ENCODE measurements at regions not wholly inside any gene's neighbourhood (a gene's known extent, or its start where the extent isn't known, plus 50 kb on each side); places are given as distances from the start of the nearest gene placed in this dataset.

DNA sequence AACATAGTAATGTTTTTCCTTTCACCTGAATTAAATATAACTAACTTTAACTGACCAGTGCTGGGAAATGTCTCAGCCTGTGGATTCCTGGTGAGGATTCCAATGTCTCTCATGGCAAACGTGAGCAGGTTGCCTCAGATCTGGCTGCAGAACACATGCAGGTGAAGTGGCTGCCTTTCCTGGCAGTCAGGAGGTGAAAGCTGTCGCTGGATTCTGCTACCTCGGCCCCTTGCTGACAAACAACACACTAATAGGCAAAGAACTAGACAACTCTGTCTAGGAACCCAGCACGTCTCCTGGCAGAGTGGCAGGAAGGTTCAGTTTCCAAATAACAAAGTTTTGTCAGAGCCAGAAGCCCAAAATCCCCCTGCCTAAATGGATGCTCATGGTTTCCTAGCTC lies 400.8 kb upstream of the PPP2R3A start:
- Histone ChIP-seq H3K27ac (ENCODE audit: low read depth in 1 of 2, low read length in 2 of 2) (no peak overlapping the region), H3K4me3 (ENCODE audit: low read length in 2 of 2) (no peak overlapping the region), H3K27me3 (ENCODE audit: control insufficient read depth in 1 of 2, insufficient read depth in 2 of 2, low read length in 1 of 2) (peaks cover 0 to 4% of the 10 kb centered on the region in 2 donors), H3K9me3 (ENCODE audit: control insufficient read depth, low read length) (no peaks in the 10 kb centered on the region), H3K36me3 (ENCODE audit: control insufficient read depth in 1 of 2, insufficient read depth in 2 of 2, low read length in 1 of 2) (no peaks in the 10 kb centered on the region), H3K4me1 (ENCODE audit: control insufficient read depth in 1 of 2, insufficient read depth in 2 of 2, low read length in 2 of 2) (no peaks in the 10 kb centered on the region)
- intact Hi-C loops (cut with DNase I): no loop called here
- no peak for DNase-seq
- no peak for ATAC-seq (ENCODE audit: low FRiP score)
- WGBS, 2 donors: 66 to 67% methylated on average over 4 of the region's 4 CpGs

DNA sequence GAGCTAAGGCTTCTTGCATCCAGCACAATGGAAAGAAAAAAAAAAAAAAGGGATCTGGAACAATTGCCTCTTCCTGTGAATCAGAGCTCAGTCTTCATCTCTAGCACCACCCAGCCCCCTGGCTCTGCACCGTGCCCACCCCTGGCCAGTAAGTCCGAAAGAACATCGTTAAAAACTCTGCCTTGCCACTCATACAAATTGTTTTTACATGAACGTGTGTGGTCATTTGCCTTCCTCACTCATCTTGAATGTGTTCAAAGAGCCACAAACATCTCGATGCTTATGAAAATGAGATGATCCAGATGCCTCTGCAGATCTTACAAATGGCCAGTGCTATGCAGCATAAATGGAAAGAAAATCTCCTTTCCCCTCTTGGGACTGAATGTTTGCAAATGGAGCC lies 400.0 kb upstream of the PPP2R3A start:
- intact Hi-C loops (cut with DNase I): no loop called here
- H3K4me3 ChIP-seq (ENCODE audit: low read length in 2 of 2): no peak overlapping the region
- no peaks in the 10 kb centered on the region for H3K4me1 ChIP-seq (ENCODE audit: control insufficient read depth in 1 of 2, insufficient read depth in 2 of 2, low read length in 2 of 2)
- H3K9me3 ChIP-seq (ENCODE audit: control insufficient read depth, low read length): no peaks in the 10 kb centered on the region
- no peak overlapping the region for H3K27ac ChIP-seq (ENCODE audit: low read depth in 1 of 2, low read length in 2 of 2)
- peaks cover 0 to 4% of the 10 kb centered on the region in 2 donors for H3K27me3 ChIP-seq (ENCODE audit: control insufficient read depth in 1 of 2, insufficient read depth in 2 of 2, low read length in 1 of 2)
- 60 to 61% methylated on average over 5 of the region's 5 CpGs for WGBS, 2 donors
- no peak for ATAC-seq (ENCODE audit: low FRiP score)
- H3K36me3 ChIP-seq (ENCODE audit: control insufficient read depth in 1 of 2, insufficient read depth in 2 of 2, low read length in 1 of 2): no peaks in the 10 kb centered on the region
- DNase-seq: no peak

DNA sequence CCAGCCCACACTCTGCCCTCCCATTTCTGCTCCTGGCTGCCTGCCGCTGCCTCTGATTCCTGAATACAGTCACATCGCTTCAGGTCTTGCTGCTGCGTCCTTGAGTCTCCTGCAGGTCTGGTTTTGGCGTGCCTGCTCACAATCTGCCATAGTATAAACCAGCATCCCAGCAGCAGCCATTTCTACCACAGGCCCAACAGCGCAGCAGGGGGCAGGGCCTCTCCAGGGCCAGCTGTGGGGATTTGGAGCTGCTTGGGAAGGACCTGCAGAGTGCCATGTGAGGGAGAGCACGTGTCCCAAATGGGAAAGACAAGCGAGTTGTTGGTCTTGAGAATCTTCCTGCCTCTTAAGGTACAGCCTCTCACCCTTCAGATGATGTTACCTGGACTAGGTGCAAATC lies 398.3 kb upstream of the PPP2R3A start:
- intact Hi-C loops (cut with DNase I): no loop called here
- H3K4me3 ChIP-seq (ENCODE audit: low read length in 2 of 2): no peak overlapping the region
- peaks cover 0 to 4% of the 10 kb centered on the region in 2 donors for H3K27me3 ChIP-seq (ENCODE audit: control insufficient read depth in 1 of 2, insufficient read depth in 2 of 2, low read length in 1 of 2)
- no peak for DNase-seq
- no peaks in the 10 kb centered on the region for H3K4me1 ChIP-seq (ENCODE audit: control insufficient read depth in 1 of 2, insufficient read depth in 2 of 2, low read length in 2 of 2)
- H3K36me3 ChIP-seq (ENCODE audit: control insufficient read depth in 1 of 2, insufficient read depth in 2 of 2, low read length in 1 of 2): no peaks in the 10 kb centered on the region
- no peak overlapping the region for H3K27ac ChIP-seq (ENCODE audit: low read depth in 1 of 2, low read length in 2 of 2)
- no peak for ATAC-seq (ENCODE audit: low FRiP score)
- no peaks in the 10 kb centered on the region for H3K9me3 ChIP-seq (ENCODE audit: control insufficient read depth, low read length)
- WGBS, 2 donors: 75 to 84% methylated on average over 7 of the region's 7 CpGs

DNA sequence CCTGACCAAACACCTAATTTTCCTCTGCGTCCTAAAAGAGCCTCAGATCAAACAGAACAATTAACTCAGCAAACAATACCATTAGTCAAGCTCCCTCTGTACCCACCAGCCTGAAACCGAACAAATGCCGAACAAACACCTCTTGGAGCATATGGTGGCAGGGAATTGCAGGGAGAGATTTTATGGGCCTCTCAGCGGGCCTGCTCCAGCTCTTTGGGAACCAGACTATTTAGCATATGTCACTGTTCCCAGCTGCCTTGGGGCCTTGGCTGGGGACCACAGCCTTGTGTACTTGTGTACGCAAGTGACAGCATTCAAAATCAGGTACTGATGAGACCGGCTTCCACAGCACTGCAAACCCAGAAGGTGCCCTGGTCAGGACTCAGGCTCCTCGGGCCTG lies 388.8 kb upstream of the PPP2R3A start:
- no peaks in the 10 kb centered on the region for H3K36me3 ChIP-seq (ENCODE audit: control insufficient read depth in 1 of 2, insufficient read depth in 2 of 2, low read length in 1 of 2)
- H3K9me3 ChIP-seq (ENCODE audit: control insufficient read depth, low read length): no peaks in the 10 kb centered on the region
- ATAC-seq (ENCODE audit: low FRiP score): no peak
- no peak overlapping the region for H3K4me3 ChIP-seq (ENCODE audit: low read length in 2 of 2)
- no peak for DNase-seq
- WGBS, 2 donors: 24 to 34% methylated on average over 7 of the region's 7 CpGs
- no peak overlapping the region for H3K27ac ChIP-seq (ENCODE audit: low read depth in 1 of 2, low read length in 2 of 2)
- intact Hi-C loops (cut with DNase I): no loop called here
- no peaks in the 10 kb centered on the region for H3K27me3 ChIP-seq (ENCODE audit: control insufficient read depth in 1 of 2, insufficient read depth in 2 of 2, low read length in 1 of 2)
- no peaks in the 10 kb centered on the region for H3K4me1 ChIP-seq (ENCODE audit: control insufficient read depth in 1 of 2, insufficient read depth in 2 of 2, low read length in 2 of 2)

DNA sequence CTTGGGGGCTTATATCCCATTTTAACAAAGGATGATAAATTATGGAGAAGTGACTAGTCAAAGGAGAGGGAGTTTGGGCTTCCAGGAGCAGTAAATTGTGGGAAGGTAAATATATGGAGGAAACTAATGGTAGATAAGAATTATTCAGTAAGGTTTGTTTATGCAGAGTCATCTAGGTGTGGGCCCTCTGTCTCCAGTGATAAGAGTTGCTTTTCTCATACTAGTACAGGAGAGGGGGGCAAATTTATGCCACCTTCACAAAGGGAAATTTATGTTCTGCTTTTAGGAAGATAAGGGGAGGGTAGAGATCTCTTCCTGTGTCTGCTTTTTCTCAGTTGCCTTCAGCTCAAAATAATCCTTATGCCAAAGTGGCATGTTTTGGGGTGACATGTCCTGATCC lies 383.7 kb upstream of the PPP2R3A start:
- DNase-seq: no peak

DNA sequence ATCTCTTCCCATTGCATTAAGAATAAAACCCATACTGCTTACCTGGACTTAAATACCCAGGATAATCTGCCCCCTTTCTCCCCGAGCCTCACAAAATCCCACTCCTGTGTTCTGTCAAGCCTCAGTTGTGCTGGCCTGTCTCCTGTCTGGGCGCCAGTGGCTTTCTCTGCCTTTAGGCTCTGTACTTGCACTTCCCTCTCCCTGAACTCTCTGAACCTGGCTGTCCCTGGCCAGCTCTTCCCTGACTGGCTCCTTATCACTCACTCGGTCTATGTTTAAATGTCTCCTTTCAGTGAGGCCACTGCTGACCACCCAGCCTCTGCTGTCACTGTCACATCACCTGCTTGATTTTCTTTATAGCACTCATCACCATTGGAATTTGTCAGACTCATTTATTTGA lies 382.7 kb upstream of the PPP2R3A start:
- DNase-seq (no peak), ATAC-seq (ENCODE audit: low FRiP score) (no peak)
- no peaks in the 10 kb centered on the region for H3K36me3 ChIP-seq (ENCODE audit: control insufficient read depth in 1 of 2, insufficient read depth in 2 of 2, low read length in 1 of 2)
- no peak overlapping the region for H3K27ac ChIP-seq (ENCODE audit: low read depth in 1 of 2, low read length in 2 of 2)
- WGBS, 2 donors: 57% methylated on average over 3 of the region's 3 CpGs
- H3K4me3 ChIP-seq (ENCODE audit: low read length in 2 of 2): no peak overlapping the region
- peaks cover 3% of the 10 kb centered on the region for H3K9me3 ChIP-seq (ENCODE audit: control insufficient read depth, low read length)
- H3K4me1 ChIP-seq (ENCODE audit: control insufficient read depth in 1 of 2, insufficient read depth in 2 of 2, low read length in 2 of 2): no peaks in the 10 kb centered on the region
- intact Hi-C loops (cut with DNase I): no loop called here
- H3K27me3 ChIP-seq (ENCODE audit: control insufficient read depth in 1 of 2, insufficient read depth in 2 of 2, low read length in 1 of 2): peaks cover 0 to 2% of the 10 kb centered on the region in 2 donors

More for the DNA sequence above, 383.7 kb upstream of the PPP2R3A start:
- peaks cover 3% of the 10 kb centered on the region for H3K9me3 ChIP-seq (ENCODE audit: control insufficient read depth, low read length)
- H3K27me3 ChIP-seq (ENCODE audit: control insufficient read depth in 1 of 2, insufficient read depth in 2 of 2, low read length in 1 of 2): peaks cover 0 to 2% of the 10 kb centered on the region in 2 donors
- H3K4me3 ChIP-seq (ENCODE audit: low read length in 2 of 2): no peak overlapping the region
- H3K27ac ChIP-seq (ENCODE audit: low read depth in 1 of 2, low read length in 2 of 2): no peak overlapping the region
- intact Hi-C loops (cut with DNase I): no loop called here
- no peak for ATAC-seq (ENCODE audit: low FRiP score)
- H3K36me3 ChIP-seq (ENCODE audit: control insufficient read depth in 1 of 2, insufficient read depth in 2 of 2, low read length in 1 of 2): no peaks in the 10 kb centered on the region
- H3K4me1 ChIP-seq (ENCODE audit: control insufficient read depth in 1 of 2, insufficient read depth in 2 of 2, low read length in 2 of 2): no peaks in the 10 kb centered on the region

DNA sequence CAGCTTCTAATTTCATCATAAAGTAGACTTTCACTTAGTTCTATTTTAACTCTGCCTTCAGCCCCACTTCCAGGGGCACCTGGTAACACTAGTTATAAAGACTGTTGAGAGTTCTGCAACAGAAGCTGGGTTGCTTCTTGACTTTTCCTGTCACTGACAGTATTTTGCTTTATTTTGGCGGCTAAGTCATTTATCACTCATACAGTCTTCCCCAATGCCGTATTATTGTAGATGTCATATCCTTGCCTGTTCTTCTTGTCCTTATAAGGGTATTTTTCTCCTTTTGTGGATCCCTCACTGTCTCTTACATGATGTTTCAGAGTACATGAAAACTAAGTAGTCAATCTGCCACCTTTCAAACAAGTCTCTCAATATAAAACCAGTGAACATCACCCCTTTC lies 369.0 kb upstream of the PPP2R3A start:
- ATAC-seq (ENCODE audit: low FRiP score) (no peak), DNase-seq (no peak)
- Histone ChIP-seq H3K4me3 (ENCODE audit: low read length in 2 of 2) (no peak overlapping the region), H3K4me1 (ENCODE audit: control insufficient read depth in 1 of 2, insufficient read depth in 2 of 2, low read length in 2 of 2) (no peaks in the 10 kb centered on the region), H3K27me3 (ENCODE audit: control insufficient read depth in 1 of 2, insufficient read depth in 2 of 2, low read length in 1 of 2) (no peaks in the 10 kb centered on the region), H3K36me3 (ENCODE audit: control insufficient read depth in 1 of 2, insufficient read depth in 2 of 2, low read length in 1 of 2) (no peaks in the 10 kb centered on the region), H3K27ac (ENCODE audit: low read depth in 1 of 2, low read length in 2 of 2) (no peak overlapping the region), H3K9me3 (ENCODE audit: control insufficient read depth, low read length) (no peaks in the 10 kb centered on the region)
- intact Hi-C loops (cut with DNase I): no loop called here
- 66 to 76% methylated on average over 2 of the region's 2 CpGs for WGBS, 2 donors

DNA sequence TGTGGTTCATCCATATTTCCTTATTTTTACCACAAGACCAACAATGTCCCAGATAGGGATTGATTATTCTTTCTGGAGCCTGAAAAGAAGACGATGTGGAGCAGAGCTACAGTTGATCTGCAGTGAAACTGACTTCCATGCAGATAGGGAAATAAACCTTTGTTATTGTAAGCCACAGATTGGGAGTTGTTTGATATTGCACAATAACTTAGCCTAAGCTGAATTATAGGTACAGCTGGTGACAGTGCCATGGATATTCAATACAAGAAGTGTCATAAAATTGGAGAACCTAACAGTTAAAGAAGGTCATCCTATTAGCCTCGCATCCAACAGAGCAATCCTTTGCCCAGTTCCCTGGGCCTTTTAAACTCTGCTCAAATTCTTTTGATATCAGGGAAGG lies 367.7 kb upstream of the PPP2R3A start:
- WGBS, 2 donors: 67 to 73% methylated on average over 2 of the region's 2 CpGs
- no peak overlapping the region for H3K27ac ChIP-seq (ENCODE audit: low read depth in 1 of 2, low read length in 2 of 2)
- no peaks in the 10 kb centered on the region for H3K9me3 ChIP-seq (ENCODE audit: control insufficient read depth, low read length)
- DNase-seq: no peak
- intact Hi-C loops (cut with DNase I): no loop called here
- H3K36me3 ChIP-seq (ENCODE audit: control insufficient read depth in 1 of 2, insufficient read depth in 2 of 2, low read length in 1 of 2): no peaks in the 10 kb centered on the region
- H3K4me1 ChIP-seq (ENCODE audit: control insufficient read depth in 1 of 2, insufficient read depth in 2 of 2, low read length in 2 of 2): no peaks in the 10 kb centered on the region
- no peak overlapping the region for H3K4me3 ChIP-seq (ENCODE audit: low read length in 2 of 2)
- H3K27me3 ChIP-seq (ENCODE audit: control insufficient read depth in 1 of 2, insufficient read depth in 2 of 2, low read length in 1 of 2): no peaks in the 10 kb centered on the region
- no peak for ATAC-seq (ENCODE audit: low FRiP score)

DNA sequence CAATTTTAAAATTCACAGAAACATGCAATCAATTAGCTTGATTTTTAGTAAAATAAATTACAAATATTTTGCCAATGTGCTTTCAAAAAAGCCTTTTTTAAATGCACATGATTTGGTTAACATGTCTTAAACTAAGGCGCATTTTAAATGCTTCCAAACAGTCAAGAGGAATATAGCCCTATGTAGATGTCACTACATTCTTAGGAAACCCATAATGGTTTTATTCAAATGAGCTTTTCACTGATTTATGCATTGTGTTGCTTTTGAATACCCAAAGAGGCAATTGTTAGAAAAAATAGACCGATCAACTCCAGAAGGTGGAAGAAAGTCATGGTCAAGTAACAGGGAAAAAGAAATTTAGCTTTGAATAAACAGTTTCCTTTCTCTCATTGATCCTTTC lies 366.9 kb upstream of the PPP2R3A start:
- ATAC-seq (ENCODE audit: low FRiP score) (no peak), DNase-seq (no peak)
- Histone ChIP-seq H3K36me3 (ENCODE audit: control insufficient read depth in 1 of 2, insufficient read depth in 2 of 2, low read length in 1 of 2) (no peaks in the 10 kb centered on the region), H3K9me3 (ENCODE audit: control insufficient read depth, low read length) (no peaks in the 10 kb centered on the region), H3K27ac (ENCODE audit: low read depth in 1 of 2, low read length in 2 of 2) (no peak overlapping the region), H3K4me1 (ENCODE audit: control insufficient read depth in 1 of 2, insufficient read depth in 2 of 2, low read length in 2 of 2) (no peaks in the 10 kb centered on the region), H3K4me3 (ENCODE audit: low read length in 2 of 2) (no peak overlapping the region), H3K27me3 (ENCODE audit: control insufficient read depth in 1 of 2, insufficient read depth in 2 of 2, low read length in 1 of 2) (no peaks in the 10 kb centered on the region)
- intact Hi-C loops (cut with DNase I): no loop called here
- 75 to 80% methylated on average over 2 of the region's 2 CpGs for WGBS, 2 donors

All from aorta (tissue), 5 donors.